Osteoblast (primary cell): ENCODE measurements at regions not wholly inside any gene's neighbourhood (a gene's known extent, or its start where the extent isn't known, plus 50 kb on each side); places are given as distances from the start of the nearest gene placed in this dataset.

Source experiments
- DNase-seq: peaks from one replicate; pipeline ENCODE4 v3.0.0; 2011; ENCODE audit warnings: low spot score, mixed read lengths; ENCODE audit not compliant: insufficient read length; ENCODE audit errors: missing footprints
- H2AFZ ChIP-seq: 2 replicates; pipeline ENCODE4 v1.6.0; 2011; ENCODE audit warnings: mild to moderate bottlenecking, low read length
- H3K27ac ChIP-seq: 2 replicates; pipeline ENCODE4 v1.5.1; 2011; ENCODE audit warnings: mild to moderate bottlenecking, low read depth, low read length, moderate library complexity
- H3K27me3 ChIP-seq: 2 replicates; pipeline ENCODE4 v1.6.0; 2012; ENCODE audit warnings: mild to moderate bottlenecking, control low read depth, inconsistent platforms, low read length, moderate library complexity; ENCODE audit not compliant: insufficient read depth
- H3K36me3 ChIP-seq: 2 replicates; pipeline ENCODE4 v1.5.1; 2011; ENCODE audit warnings: mild to moderate bottlenecking, low read length, control low read depth, moderate library complexity; ENCODE audit not compliant: insufficient read depth
- H3K4me1 ChIP-seq: 2 replicates; pipeline ENCODE4 v1.5.1; 2011; ENCODE audit warnings: mild to moderate bottlenecking, low read length, control low read depth, moderate library complexity; ENCODE audit not compliant: insufficient read depth
- H3K4me2 ChIP-seq: 2 replicates; pipeline ENCODE4 v1.6.0; 2011; ENCODE audit warnings: mild to moderate bottlenecking, low read length; ENCODE audit not compliant: insufficient read depth
- H3K4me3 ChIP-seq: fragments of 200-600 bp; sonication (generic); 3 replicates; pipeline ENCODE4 v1.5.1; 2012; ENCODE audit warnings: mild to moderate bottlenecking, low read length, inconsistent platforms; ENCODE audit not compliant: insufficient read depth
- H3K79me2 ChIP-seq: 2 replicates; pipeline ENCODE4 v1.6.0; 2012; ENCODE audit warnings: mild to moderate bottlenecking, low read length, control low read depth, inconsistent platforms; ENCODE audit not compliant: insufficient read depth
- H3K9me3 ChIP-seq: 2 replicates; pipeline ENCODE4 v1.5.1; 2011; ENCODE audit warnings: low read depth, low read length, control low read depth
- H4K20me1 ChIP-seq: 2 replicates; pipeline ENCODE4 v1.6.0; 2012; ENCODE audit warnings: mild to moderate bottlenecking, low read length, control low read depth; ENCODE audit not compliant: insufficient read depth
- CTCF ChIP-seq: IDR thresholded peaks from 2 replicates; pipeline ENCODE4 v1.5.1; 2011; ENCODE audit warnings: mild to moderate bottlenecking, low read depth, low read length, moderate library complexity; ENCODE audit errors: extremely low read depth

GRCh38 chr2:6043238-6043637 is 351.1 kb downstream of the SOX11 start:
- H3K79me2 ChIP-seq = no peaks in the 10 kb centered on the region
- no peak for DNase-seq
- no peaks in the 10 kb centered on the region for H4K20me1 ChIP-seq
- no peak overlapping the region for H3K4me2 ChIP-seq
- H3K9me3 ChIP-seq = no peaks in the 10 kb centered on the region
- no peak overlapping the region for H2AFZ ChIP-seq
- H3K27me3 ChIP-seq = no peaks in the 10 kb centered on the region
- TF ChIP-seq CTCF = no peak
- no peak overlapping the region for H3K27ac ChIP-seq
- H3K4me3 ChIP-seq = no peak overlapping the region
- H3K36me3 ChIP-seq = no peaks in the 10 kb centered on the region
- no peaks in the 10 kb centered on the region for H3K4me1 ChIP-seq

GRCh38 chr2:6052649-6053048 is 360.5 kb downstream of the SOX11 start:
- no peaks in the 10 kb centered on the region for H3K27me3 ChIP-seq
- TF ChIP-seq CTCF = no peak
- H2AFZ ChIP-seq = no peak overlapping the region
- H4K20me1 ChIP-seq = no peaks in the 10 kb centered on the region
- no peaks in the 10 kb centered on the region for H3K79me2 ChIP-seq
- H3K27ac ChIP-seq = no peak overlapping the region
- H3K4me2 ChIP-seq = no peak overlapping the region
- H3K4me3 ChIP-seq = no peak overlapping the region
- no peaks in the 10 kb centered on the region for H3K9me3 ChIP-seq
- no peaks in the 10 kb centered on the region for H3K4me1 ChIP-seq
- no peak for DNase-seq
- H3K36me3 ChIP-seq = no peaks in the 10 kb centered on the region

GRCh38 chr2:6053743-6054142 is 361.6 kb downstream of the SOX11 start:
- no peak overlapping the region for H3K4me3 ChIP-seq
- H3K9me3 ChIP-seq = no peaks in the 10 kb centered on the region
- H3K79me2 ChIP-seq = no peaks in the 10 kb centered on the region
- no peak for DNase-seq
- H3K4me1 ChIP-seq = no peaks in the 10 kb centered on the region
- H3K27ac ChIP-seq = no peak overlapping the region
- TF ChIP-seq CTCF = no peak
- H3K27me3 ChIP-seq = no peaks in the 10 kb centered on the region
- H3K4me2 ChIP-seq = no peak overlapping the region
- H4K20me1 ChIP-seq = no peaks in the 10 kb centered on the region
- H3K36me3 ChIP-seq = no peaks in the 10 kb centered on the region
- H2AFZ ChIP-seq = no peak overlapping the region

- no peaks in the 10 kb centered on the region for H3K36me3 ChIP-seq
- H3K4me3 ChIP-seq = no peak overlapping the region
- H2AFZ ChIP-seq = no peak overlapping the region
Observed at GRCh38 chr2:6054161-6054671, 362.0 kb downstream of the SOX11 start.

More at GRCh38 chr2:6054161-6054671, 362.0 kb downstream of the SOX11 start:
- Histone ChIP-seq H3K4me1 (no peaks in the 10 kb centered on the region), H3K27me3 (no peaks in the 10 kb centered on the region), H3K79me2 (no peaks in the 10 kb centered on the region), H3K9me3 (no peaks in the 10 kb centered on the region), H4K20me1 (no peaks in the 10 kb centered on the region), H3K27ac (no peak overlapping the region), H3K4me2 (no peak overlapping the region)
- no peak for DNase-seq
- TF ChIP-seq CTCF = no peak
